K562 (cell line): ENCODE measurements at regions not wholly inside any gene's neighbourhood (a gene's known extent, or its start where the extent isn't known, plus 50 kb on each side); places are given as distances from the start of the nearest gene placed in this dataset.

Experiments used
- ATAC-seq: fragments of 200-7000 bp; cut with Tn5 transposase; 3 replicates; pipeline ENCODE4 v1.9.1; 2020; ENCODE audit warnings: moderate library complexity
- BruUV-seq: library from RNA; stranded (reverse); fragments of 400-500 nt; replicated peaks from 2 replicates; lab custom pipeline; 2021; lab: Mats Ljungman, UMichigan
- CTCF ChIA-PET: fragments of 300-600 bp; formaldehyde crosslinking; extraction: SDS; loops from one replicate; lab custom pipeline; 2021; ENCODE audit warnings: low intra/inter-chr PET ratio; lab: Yijun Ruan, JAX
- POLR2A ChIA-PET: fragments of 300-600, 350-650 bp; sonication (Branson Sonifier 250); formaldehyde crosslinking; extraction: SDS; loops from one replicate; lab custom pipeline; 2021; ENCODE audit warnings: antibody characterized with exemption, inconsistent platforms; lab: Yijun Ruan, JAX
- DNase-seq, 4 experiments: peaks; one replicate each; pipeline versions ENCODE4 v3.0.0 to v3.0.0-alpha.2; 2011 to 2018; ENCODE audit warnings: low spot score in 3 of 4, mixed read lengths in 3 of 4; ENCODE audit errors: extremely low read depth in 1 of 4
- FAIRE-seq: peaks from 2 replicates; lab custom pipeline; 2011; peaks lifted over from hg19 to GRCh38; lab: Jason Lieb, UNC
- H2AFZ ChIP-seq: 2 replicates; pipeline ENCODE4 v1.6.0; 2011; ENCODE audit warnings: low read depth, low read length, control low read depth, inconsistent platforms
- H3K27ac ChIP-seq: fragments of 200-600 bp; 3 replicates; pipeline ENCODE4 v1.8.0; 2011; ENCODE audit warnings: low read depth, mild to moderate bottlenecking, control low read depth, inconsistent platforms, low read length, moderate library complexity, mixed read lengths; ENCODE audit errors: extremely low read depth
- H3K27me3 ChIP-seq, 2 experiments: fragments of 300-600 bp in 1 of 2; 2 replicates in 1 of 2; 3 replicates in 1 of 2; pipeline versions ENCODE4 v1.6.0 to v1.8.0; 2011; ENCODE audit warnings: inconsistent platforms in 2 of 2, low read length in 2 of 2, mild to moderate bottlenecking in 1 of 2, mixed read lengths in 1 of 2, moderate library complexity in 1 of 2; ENCODE audit not compliant: control insufficient read depth in 2 of 2, insufficient read depth in 2 of 2
- H3K36me3 ChIP-seq: fragments of 300-600 bp; 3 replicates; pipeline ENCODE4 v1.8.0; 2011; ENCODE audit warnings: mild to moderate bottlenecking, low read length, inconsistent platforms; ENCODE audit not compliant: control insufficient read depth, insufficient read depth
- H3K4me1 ChIP-seq, 2 experiments: fragments of 200-600 bp in 1 of 2; replicated peaks in 1 of 2; 2 replicates in 1 of 2; 3 replicates in 1 of 2; pipeline versions ENCODE4 v1.5.1 to v1.8.0; 2011; ENCODE audit warnings: inconsistent platforms in 2 of 2, low read length in 2 of 2, mild to moderate bottlenecking in 1 of 2, mixed read lengths in 1 of 2, moderate library complexity in 1 of 2; ENCODE audit not compliant: control insufficient read depth in 2 of 2, insufficient read depth in 2 of 2
- H3K4me2 ChIP-seq: 2 replicates; pipeline ENCODE4 v1.6.1; 2011; ENCODE audit warnings: low read length, control low read depth, inconsistent platforms, mixed read lengths; ENCODE audit not compliant: insufficient read depth
- H3K4me3 ChIP-seq: fragments of 200-600 bp; sonication (generic), shearing (Covaris generic); 2 replicates; pipeline ENCODE4 v1.5.1; 2016; ENCODE audit warnings: control low read depth, inconsistent platforms
- H3K79me2 ChIP-seq: fragments of 200-600 bp; 3 replicates; pipeline ENCODE4 v1.8.0; 2011; ENCODE audit warnings: low read length, inconsistent platforms; ENCODE audit not compliant: control insufficient read depth, insufficient read depth
- H3K9ac ChIP-seq, 2 experiments: 2 replicates each; pipeline versions ENCODE4 v1.6.0 to v1.6.1; 2011; ENCODE audit warnings: low read depth in 2 of 2, low read length in 2 of 2, control low read depth in 1 of 2, inconsistent platforms in 1 of 2, mild to moderate bottlenecking in 1 of 2, mixed read lengths in 1 of 2; ENCODE audit not compliant: insufficient read depth in 1 of 2
- H3K9me1 ChIP-seq: one replicate; pipeline ENCODE4 v1.6.0; 2011; ENCODE audit warnings: inconsistent platforms, mild to moderate bottlenecking, low read length, moderate library complexity; ENCODE audit not compliant: control insufficient read depth, insufficient read depth
- H3K9me3 ChIP-seq: replicated peaks from 2 replicates; pipeline ENCODE4 v1.5.1; 2011; ENCODE audit warnings: low read depth, low read length, inconsistent platforms; ENCODE audit not compliant: control insufficient read depth, insufficient read depth
- H4K20me1 ChIP-seq: replicated peaks from 2 replicates; pipeline ENCODE4 v1.6.1; 2011; ENCODE audit warnings: low read length, inconsistent platforms, mixed read lengths; ENCODE audit not compliant: control insufficient read depth, insufficient read depth
- KAT7 ChIP-seq: sonication (generic); formaldehyde crosslinking; IDR thresholded peaks from 2 replicates; pipeline ENCODE4 v1.8.0; 2022; ENCODE audit warnings: missing genetic modification reagents, mild to moderate bottlenecking, borderline replicate concordance
- NBN ChIP-seq: fragments of 450-650 bp; IDR thresholded peaks from 2 replicates; pipeline ENCODE4 v1.6.1; 2016; ENCODE audit warnings: low read depth, mild to moderate bottlenecking
- WGBS: fragments of 100-300 bp; shearing (Covaris generic); methylation state at CpG from one replicate; pipeline ENCODE4 v1.1.6; 2016; ENCODE audit warnings: low coverage, mixed read lengths; ENCODE audit not compliant: insufficient coverage; ENCODE audit errors: missing lambda C conversion rate; 5-methylcytosine and 5-hydroxymethylcytosine counted together
- in situ Hi-C: fragments of 300-500 bp; cut with MboI; formaldehyde crosslinking; loops from 4 replicates; pipeline ENCODE4 v1.15.0; 2018; ENCODE audit warnings: inconsistent platforms, mixed read lengths
- intact Hi-C: fragments of 100-400 bp; cut with micrococcal nuclease; formaldehyde crosslinking; loops from 2 replicates; pipeline ENCODE4 v1.14.2; 2022
- TF ChIP-seq, protein P1 (sequence below): fragments of 450-650 bp; IDR thresholded peaks from 2 replicates; pipeline ENCODE4 v1.6.1; 2018; ENCODE audit warnings: mild to moderate bottlenecking, low read depth; ENCODE audit not compliant: partially characterized antibody
- TF ChIP-seq, protein P2 (sequence below): sonication (generic); formaldehyde crosslinking; IDR thresholded peaks from 2 replicates; pipeline ENCODE4 v1.8.0; 2022; ENCODE audit warnings: mild to moderate bottlenecking, missing genetic modification reagents
- TF ChIP-seq, protein P3 (sequence below): fragments of 250-450 bp; sonication (Bioruptor Pico); IDR thresholded peaks from 2 replicates; pipeline ENCODE4 v1.6.1; 2021; ENCODE audit warnings: mild to moderate bottlenecking

DNA sequence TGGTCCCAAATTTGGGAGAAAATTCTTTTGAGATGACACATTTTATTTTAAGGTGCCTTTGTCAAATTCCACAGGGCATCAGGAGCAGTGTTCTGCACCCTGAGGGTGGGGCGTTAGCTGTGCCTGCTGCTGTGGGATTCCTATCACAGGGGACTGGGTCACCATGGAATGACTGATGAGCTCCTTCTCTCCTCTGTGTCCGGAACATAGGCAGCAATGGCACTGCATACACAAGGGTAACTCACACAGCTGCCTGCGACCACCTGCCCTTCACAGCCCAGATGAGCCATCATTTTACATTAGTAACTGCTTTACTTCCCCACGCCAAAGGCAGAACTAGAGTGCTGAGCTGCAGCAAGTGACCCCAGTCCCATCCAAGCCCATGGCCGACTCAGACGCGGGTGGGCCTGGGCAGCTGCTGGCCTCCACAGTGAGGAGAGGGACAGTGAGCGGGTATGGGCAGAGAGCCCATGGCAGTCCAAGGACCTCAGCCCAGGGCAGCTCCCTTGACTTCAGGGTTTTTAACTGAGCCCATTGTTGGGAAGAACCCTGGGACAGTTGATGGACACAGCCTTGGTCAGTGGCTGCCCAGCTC, 93.7 kb downstream of the GADD45G start:
- intact Hi-C loops (no loop called here), in situ Hi-C loops (no loop called here)
- Histone ChIP-seq H3K4me2 (no peak overlapping the region), H3K9ac (no peak overlapping the region), H3K27me3 (peaks cover 0 to 19% of the 10 kb centered on the region in 2 experiments; a peak in 1 of 5 replicates), H3K9me3 (no peaks in the 10 kb centered on the region), H3K4me3 (no peak overlapping the region), H3K79me2 (no peaks in the 10 kb centered on the region), H3K36me3 (no peaks in the 10 kb centered on the region), H2AFZ (no peak overlapping the region), H3K4me1 (no peaks in the 10 kb centered on the region), H3K9me1 (no peaks in the 10 kb centered on the region), H4K20me1 (no peaks in the 10 kb centered on the region), H3K27ac (no peak overlapping the region)
- TF ChIP-seq, protein P1, sequence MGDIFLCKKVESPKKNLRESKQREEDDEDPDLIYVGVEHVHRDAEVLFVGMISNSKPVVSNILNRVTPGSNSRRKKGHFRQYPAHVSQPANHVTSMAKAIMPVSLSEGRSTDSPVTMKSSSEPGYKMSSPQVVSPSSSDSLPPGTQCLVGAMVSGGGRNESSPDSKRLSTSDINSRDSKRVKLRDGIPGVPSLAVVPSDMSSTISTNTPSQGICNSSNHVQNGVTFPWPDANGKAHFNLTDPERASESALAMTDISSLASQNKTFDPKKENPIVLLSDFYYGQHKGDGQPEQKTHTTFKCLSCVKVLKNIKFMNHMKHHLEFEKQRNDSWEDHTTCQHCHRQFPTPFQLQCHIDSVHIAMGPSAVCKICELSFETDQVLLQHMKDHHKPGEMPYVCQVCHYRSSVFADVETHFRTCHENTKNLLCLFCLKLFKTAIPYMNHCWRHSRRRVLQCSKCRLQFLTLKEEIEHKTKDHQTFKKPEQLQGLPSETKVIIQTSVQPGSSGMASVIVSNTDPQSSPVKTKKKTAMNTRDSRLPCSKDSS = no peak
- TF ChIP-seq KAT7 (CRISPR knock-in tag) = no peak
- no peak for TF ChIP-seq NBN
- TF ChIP-seq, protein P2, sequence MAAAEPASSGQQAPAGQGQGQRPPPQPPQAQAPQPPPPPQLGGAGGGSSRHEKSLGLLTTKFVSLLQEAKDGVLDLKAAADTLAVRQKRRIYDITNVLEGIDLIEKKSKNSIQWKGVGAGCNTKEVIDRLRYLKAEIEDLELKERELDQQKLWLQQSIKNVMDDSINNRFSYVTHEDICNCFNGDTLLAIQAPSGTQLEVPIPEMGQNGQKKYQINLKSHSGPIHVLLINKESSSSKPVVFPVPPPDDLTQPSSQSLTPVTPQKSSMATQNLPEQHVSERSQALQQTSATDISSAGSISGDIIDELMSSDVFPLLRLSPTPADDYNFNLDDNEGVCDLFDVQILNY (CRISPR knock-in tag) = no peak
- TF ChIP-seq, protein P3, sequence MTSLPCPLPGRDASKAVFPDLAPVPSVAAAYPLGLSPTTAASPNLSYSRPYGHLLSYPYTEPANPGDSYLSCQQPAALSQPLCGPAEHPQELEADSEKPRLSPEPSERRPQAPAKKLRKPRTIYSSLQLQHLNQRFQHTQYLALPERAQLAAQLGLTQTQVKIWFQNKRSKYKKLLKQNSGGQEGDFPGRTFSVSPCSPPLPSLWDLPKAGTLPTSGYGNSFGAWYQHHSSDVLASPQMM (CRISPR knock-in tag) = no peak
- no TSS peak for BruUV-seq
- FAIRE-seq (no peak), ATAC-seq (no peak), DNase-seq (no peak)
- 0% methylated on average over 6 of the region's 8 CpGs for WGBS
- ChIA-PET CTCF (no interaction called here), POLR2A (no interaction called here)
